ENCODE measurements at regions not wholly inside any gene's neighbourhood (a gene's known extent, or its start where the extent isn't known, plus 50 kb on each side); places are given as distances from the start of the nearest gene placed in this dataset.

DNA sequence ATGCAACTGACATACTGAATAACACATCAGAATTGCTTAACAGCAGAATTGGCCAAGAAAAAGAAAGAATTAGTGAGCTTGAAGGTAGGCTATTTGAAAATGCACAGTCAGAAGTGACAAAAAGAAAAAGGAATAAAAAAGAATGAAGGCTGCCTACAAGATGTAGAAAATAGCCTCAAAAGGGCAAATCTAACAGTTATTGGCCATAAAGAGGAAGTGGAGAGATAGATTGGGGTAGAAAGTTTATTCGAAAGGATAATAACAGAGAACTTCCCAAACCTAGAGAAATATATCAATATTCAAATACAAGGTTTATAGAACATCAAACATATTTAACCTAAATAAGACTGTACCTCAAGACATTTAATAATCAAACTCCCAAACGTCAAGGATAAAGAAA, 67.5 kb downstream of the ATP6V1G3 start:
- no peak for DNase-seq

DNA sequence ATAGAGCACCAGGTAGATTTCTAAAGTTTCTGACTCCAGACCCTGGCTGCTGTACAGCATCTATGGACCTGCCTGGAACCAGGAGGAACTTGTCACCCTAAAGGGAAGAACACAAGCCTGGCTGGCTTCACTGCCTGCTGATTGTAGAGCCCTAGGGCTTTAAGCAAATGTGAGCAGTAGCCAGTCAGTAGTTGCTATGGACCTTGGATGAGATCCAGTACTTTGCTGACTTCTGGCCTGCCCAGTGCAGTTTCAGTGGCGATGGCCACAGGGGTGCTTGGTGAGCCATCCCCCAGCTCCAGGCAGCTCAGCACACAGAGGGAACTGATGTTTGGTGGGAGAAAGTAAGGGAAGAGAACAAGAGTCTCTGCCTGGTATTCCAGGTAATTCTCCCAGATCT, 68.4 kb downstream of the ATP6V1G3 start:
- DNase-seq: no peak

DNA sequence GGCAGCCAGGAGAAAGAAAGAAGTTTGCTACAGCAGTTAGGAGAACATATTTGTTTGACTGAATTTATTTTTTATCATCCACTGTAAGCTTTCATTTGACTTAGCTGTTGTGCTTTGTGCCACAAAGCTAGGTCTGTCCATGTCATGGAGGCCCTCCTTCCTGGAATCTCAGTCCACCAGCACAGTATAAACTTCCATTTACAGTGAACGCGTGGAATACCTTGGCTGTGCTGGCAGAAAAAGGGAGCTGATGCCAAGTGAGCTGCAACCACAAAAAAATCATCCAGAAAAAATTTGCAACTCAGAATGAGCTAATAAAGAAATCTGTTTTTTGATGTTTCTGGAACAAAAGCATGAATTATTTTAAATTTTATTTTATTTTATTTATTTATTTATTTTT, 72.6 kb downstream of the ATP6V1G3 start:
- no peak for DNase-seq

DNA sequence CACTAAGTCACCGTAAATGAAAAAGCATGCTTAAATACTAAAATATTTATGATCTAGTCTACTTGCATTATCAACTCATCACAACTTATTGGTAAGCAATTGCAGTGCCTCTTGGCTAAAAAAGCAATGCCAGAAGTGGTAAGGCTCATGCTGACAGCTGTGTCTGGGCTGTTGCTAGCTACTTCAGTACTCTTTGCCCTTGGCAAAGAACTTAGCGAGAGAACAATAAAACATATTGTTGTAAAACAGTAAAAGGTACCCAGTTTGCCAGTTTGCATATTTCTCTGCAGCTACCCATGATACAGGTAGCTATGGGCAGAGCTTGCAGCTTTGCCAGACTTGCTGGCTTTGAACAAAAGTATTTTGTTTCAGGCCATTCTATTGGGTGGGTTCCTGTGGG, 73.1 kb downstream of the ATP6V1G3 start:
- no peak for DNase-seq

DNA sequence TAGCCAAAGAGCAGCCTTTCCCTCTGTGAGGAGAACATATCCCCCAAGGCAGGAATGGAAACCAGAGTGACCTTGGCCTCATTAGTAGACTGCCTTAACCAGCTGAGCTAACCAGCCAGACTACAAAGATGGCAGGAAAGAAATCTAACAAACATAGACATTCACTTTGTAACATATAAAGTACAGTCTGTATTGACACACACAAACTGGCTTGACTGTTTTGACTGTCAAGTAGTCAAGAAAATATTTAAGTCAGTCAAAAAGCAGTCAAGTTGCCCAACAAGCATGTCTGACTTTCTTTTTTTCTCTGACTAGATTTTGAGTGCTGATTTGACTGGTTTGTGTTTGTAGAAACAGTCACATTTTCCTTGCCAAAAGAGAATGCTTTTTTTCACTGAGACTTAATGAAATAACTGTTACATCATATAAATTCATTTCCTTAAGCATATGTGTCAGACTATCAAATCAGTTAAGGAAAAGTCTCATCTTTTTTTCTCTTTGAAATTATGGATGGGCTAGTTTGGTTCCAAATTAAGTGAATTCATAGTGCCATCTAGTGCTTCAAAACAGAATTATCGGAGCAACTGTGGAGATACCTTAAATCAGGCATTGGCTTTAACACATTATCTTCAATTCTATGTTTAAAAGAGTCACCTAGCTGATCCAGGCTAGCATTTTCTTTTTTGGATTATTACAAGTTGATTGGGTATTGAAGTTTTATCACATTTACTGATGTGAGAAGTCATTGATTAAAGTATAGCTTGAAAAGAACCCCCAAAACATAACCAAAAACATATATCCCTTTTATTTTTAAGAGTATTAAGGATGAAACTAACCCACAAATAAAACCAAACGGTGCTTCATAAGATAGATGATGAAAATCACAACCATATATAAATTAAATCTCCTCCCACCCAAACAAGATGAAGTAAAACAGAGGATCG, 75.0 kb downstream of the ATP6V1G3 start:
- peak; percentile 51 for DNase-seq

DNA sequence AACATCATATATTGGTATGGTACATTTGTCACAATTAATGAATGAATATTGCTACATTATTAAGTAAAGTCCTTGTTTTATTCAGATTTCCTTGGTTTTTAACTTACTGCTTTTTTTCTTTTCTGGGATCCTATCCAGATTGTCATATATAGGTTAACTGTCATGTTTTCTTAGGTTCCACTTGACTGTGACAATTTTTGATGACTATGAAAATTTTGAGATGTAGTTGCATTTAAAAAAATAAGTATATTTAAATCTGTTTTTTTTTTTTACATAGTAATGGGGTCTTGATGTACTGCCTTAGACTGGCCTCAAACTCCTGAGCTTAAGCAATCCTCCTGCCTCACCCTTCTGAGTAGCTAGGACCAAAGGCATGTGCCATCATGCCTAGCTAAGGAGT, 76.8 kb downstream of the ATP6V1G3 start:
- DNase-seq: no peak

DNA sequence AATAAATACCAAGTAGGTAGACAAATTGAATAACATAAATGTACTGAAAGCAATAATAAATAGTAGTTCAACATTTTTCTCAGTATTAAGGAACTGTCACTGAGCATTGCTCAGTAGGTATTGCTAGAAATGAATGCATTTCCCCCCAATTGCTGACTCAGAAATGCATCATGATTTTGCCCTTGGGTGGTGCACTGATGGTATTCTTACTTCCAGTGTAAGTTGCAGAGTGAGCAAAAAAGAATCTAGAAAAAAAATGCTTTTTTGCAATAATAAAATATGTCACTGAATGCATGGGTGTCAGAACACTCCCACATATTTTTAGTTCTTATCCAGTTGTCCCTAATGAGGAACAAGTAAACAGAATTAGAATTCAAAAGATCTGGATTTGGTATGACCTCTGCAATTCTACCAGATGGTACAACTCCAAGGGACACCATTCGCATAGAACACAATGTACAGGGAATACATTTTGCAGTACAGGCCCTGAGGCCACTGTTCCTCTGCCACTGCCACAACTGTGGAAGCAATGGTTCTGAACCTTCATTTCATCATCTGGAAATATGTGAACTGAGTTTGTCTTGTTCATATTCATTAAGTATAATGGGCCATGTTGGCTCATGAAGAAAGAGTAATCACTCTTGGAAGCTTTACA, 78.0 kb downstream of the ATP6V1G3 start:
- no peak for DNase-seq

DNA sequence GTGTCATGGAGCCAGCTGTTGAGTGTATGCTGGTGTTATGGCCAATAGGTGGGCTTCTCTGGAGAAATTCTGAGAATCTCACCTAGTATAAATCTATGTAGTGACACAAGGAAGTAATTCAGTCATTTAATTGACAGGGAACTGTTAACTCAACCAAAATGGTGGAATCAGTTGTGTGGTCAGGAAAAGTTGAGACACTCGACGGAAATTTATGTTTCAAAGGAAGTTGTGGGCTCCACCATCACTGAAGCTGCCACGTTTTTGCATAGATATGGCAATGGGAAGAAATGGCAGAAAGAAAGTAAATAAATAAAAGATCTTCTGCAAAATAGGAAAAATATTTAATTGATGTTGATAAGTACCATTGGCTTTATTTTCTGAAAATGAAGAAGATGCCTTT, 84.5 kb downstream of the ATP6V1G3 start:
- no peak for DNase-seq

DNA sequence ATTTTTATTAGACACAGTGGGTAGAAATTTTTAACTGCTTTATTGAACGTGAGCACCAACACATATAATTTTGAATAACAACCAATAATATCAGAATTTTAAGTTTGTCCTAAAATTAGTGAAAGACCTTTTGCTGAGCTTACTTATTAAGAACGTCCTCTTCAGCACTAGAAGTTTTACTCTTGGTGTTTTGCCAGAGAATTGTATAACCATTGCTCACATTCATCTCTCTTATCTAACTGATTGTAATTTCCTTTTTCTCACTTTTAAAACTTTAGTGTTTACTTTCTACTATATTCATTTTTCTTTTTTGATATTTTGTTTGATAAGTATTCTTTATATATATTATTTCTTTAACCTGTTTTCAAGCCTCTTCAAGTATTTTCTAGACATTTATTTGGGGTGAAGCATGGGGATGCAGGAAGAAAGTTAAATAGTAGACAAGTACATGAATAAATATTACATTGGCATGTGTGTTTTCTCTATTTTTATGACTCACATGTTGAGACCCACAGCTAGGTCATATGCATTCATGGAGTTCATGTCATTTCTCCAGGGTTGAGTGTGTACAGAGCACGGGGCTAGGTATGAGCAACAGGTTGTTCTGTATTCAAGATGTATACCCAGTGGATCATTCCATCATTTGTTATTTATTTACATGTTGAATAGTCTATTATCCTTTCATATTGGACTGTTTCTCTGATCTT, 90.6 kb downstream of the ATP6V1G3 start:
- no peak for DNase-seq

DNA sequence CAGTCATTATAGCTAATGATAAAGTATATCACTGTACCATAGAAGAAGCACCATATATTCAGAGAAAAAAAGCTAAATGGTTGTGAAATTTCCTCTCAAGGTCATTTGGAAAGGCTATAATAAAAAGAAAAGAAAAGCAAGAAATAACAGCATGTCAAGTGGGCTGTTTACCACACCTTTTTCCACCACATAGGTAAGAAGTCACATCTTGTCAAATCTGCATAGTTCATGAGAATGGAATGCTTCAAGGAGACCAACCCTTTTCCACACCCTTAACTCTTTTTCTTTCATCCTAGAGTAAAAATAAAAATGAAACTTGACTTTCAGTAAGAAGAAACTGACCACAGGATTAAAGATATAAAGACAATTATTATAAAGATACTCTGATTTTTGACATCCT, 91.2 kb downstream of the ATP6V1G3 start:
- no peak for DNase-seq

DNA sequence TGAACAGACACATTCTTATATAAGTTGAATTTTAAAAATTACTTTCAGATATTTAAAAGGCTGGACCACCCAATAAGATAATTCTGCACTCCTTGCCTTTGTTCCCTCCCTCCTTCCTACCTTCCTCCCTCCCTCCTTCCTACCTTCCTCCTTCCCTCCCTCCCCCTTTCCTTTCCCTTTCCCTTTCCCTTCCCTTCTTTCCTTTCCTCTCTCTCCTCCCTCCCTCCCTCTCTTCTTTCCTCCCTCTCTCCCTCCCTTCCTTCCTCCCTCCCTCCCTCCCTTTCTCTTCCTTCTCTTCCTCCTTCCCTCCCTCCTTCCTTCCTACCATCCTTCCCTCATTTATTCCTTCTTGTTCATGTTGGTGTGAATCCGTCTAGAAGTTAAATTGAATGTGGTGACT, 93.0 kb downstream of the ATP6V1G3 start:
- no peak for DNase-seq

DNA sequence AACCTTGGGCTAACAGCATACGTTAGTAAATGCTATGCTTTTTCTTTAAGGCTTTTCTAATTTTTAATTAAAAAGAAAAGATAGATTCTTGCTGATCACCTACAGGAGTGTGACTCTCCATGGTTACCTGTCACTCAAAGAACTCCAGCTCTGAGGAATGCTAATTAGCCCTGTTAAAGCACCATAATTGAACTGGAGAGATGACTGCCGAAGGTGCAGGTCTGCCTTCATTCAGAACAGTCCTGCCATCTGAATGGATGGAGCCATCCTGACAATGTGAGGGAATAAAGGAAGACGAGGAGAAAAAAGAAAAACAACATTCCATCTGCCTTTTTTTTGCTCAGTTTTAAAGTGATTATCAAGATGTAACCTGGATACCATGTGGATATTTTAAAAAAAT, 94.6 kb downstream of the ATP6V1G3 start:
- DNase-seq: peak; percentile 67

DNA sequence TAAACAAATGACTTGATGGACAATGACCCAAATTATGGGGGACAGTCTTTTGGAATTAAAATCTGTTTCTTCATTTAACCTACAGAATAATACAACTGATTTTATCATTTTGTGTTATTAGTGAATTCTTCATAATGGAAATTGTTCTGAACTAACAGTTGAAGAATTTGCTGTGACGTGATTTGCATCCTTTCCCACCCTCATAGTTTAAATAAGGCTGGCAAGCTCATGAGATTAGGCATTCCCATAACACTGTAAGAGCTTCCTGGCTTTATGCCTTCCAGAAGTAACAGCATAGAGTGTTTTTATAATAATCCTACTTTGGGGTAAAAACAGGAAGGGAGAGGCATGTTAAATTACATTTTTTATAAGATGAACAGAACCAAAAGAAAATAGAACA, 95.7 kb downstream of the ATP6V1G3 start:
- DNase-seq: no peak

DNA sequence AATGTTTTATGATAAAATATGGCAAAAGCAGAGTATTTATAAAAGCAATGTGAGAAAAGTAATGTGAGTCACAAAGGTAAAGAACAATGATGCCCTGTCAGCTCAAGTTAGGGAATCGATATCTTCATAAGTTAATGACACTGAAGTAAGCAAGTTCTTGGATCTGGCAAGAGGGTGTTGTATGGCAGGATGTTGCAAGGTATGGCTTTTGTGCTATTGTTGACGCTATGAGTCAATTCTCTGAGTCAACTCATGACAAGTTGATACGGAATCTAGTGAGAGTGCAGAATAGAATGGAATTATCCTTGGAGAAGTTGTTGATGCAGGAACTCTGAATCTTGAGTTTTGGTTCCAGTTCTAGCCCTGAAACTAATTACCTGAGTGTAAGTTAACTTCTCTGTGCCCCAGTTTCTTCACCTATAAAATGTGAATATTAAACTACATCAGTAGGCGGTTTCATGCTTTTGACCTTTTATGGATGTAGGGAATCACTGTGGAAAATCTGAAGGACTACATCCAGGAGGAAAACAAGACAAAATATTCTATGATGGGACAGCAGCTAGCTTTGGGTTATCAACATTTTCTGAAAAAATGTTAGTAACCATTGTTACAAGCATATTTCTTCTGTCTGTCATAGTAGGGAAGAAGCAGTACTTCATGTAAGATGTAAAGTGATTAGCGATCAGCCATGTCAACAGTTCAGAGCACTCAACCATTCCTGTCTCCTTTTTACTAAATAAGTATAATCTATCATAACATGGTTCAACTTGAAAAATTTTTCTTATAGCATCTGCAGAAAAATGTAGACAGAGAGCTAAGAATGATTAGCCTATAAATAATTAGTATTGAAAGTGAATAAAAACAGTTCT, 96.9 kb downstream of the ATP6V1G3 start:
- DNase-seq: peak; percentile 53

DNA sequence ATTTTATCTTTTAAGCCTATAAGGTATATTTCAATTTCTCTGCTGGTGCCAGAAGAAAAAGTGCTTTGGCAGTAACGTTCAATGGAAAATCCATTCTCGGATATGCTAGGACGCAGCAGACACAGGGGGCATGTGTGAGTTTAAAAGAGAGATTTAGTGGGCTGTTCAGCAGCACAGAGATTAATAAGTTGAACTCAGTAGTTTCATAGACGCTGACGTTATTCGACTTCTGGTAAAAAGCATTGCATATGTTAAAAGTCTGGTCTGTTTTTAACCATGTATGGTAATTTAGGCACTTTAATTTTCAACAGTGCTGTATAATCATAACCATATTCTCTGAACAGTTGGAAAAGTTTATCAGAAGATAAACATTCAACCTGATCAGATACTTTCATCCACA, 99.6 kb downstream of the ATP6V1G3 start:
- DNase-seq: no peak

DNA sequence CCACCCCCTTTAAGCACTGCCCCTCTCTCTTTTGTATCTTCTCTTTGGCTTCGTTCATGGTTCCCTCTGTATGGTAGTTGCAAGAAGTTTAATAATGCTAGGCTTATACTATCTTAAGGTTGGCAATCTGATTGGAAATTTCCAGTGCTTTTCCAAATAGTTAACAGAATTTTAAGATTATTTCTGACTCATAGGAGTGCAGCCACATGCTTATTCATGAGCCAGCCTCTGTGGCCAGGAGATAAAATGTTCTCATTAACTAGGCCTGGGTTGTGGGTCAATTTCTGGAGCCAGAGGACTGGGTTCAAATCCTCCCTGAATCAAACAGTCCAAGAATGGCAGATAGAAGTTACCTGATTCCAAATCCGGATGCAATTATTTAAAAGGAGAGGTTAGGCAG, 103.1 kb downstream of the ATP6V1G3 start:
- no peak for DNase-seq

DNA sequence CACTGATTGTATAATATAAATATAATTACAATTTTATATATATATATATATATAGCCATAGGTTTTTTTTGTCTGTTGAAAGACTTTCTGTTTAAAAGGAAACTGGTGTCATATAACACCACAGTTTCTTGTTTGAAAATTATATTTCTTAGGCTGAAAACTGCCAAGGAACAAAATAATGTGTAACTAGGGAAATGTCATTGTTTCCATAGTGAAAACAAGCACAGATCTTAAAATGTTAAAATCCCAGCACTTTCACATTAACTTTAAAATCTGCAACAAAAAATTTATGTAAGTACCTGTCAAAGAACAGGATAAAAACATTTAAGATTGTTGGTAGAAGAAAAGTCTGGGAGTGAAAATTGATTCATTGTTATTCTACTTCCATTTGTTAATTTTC, 104.2 kb downstream of the ATP6V1G3 start:
- DNase-seq: no peak

DNA sequence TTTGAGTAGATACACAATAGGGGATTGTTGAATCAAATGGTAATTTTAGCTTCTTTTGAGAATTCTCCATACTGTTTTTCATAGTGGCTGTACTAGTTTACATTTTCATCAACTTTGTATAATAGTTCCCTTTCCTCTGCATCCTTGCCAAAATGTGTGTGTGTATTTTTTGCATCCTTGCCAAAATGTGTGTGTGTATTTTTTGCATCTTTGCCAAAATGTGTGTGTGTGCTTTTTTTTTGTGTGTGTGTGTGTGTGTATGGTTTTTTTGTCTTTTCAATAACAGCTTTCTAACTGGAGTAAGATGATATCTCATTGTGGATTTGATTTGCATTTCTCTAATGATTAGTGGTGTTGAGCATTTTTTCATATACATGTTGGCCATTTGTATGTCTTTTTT, 105.4 kb downstream of the ATP6V1G3 start:
- no peak for DNase-seq

DNA sequence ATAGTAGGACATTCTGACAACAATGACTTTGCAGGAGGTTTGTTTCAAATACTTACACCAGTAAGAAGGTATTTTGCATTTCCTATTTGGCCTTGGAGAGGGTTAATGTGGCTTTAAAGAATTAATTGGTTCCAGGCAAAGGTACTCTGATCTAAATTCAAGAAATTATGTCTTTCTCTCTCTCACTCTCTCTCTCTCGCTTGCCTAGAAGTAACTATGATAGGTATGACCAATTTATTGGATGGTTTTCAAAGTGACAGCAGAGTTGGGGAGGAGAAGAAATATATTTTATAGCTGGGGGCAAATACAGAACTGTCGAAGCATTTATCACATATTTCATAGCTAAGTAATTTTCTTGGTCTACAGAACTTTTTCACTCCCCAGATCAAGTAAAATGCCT, 116.0 kb downstream of the ATP6V1G3 start:
- DNase-seq: no peak

DNA sequence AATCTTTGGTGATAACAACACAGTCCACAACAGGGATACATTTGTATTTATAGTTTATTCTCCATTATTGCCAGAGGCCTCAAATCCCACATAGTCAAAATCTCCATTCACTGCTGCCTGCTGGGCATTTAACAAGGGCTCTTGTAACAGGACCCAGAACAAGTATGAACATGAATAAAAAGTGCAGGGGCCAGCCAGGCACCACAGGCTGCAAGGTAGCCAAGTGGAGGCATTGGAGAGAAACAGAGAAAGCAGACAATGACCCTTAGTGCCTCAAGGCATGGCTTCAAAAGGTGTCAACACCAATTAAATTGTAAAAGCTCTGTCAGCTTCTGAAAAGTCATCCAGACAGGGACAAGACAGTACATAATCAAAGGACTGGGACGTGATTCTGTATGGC, 116.8 kb downstream of the ATP6V1G3 start:
- peak; percentile 73 for DNase-seq

DNA sequence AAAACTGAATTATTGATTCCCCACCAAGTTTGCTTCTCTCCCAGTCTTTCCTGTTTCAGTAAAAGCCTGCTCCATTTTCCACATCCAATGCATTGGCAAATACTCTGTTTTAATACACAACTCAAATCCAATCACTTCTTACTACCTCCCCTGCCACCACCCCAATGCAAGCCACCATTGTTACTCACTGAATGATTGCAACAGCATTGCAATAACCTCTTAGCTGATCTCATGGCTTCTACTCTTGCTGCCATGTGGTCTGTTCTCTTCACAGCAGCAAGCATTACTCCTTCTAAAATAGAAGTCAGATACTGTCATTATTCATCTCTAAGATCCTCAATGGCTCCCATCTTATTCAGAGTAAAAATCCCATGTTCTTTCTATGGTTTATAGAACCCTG, 123.4 kb downstream of the ATP6V1G3 start:
- no peak for DNase-seq

DNA sequence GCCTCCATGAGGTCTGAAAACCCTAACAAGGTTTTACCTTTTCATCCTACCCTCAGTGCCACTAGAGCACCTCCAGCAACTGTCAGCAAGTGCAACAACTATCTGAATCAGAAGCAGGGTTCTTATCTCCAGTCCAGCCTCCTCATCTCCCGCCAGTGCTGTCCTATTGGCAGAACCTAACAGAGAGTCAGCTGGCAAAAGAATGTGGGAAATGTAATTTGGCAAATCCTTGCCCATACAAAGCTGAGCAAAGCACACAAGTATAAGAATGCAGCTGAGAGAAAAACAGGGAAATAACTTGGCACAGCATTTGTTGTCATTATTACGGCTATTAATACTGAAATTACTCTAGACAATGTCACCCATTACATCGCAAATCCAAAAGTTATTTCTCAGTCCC, 124.2 kb downstream of the ATP6V1G3 start:
- no peak for DNase-seq

DNA sequence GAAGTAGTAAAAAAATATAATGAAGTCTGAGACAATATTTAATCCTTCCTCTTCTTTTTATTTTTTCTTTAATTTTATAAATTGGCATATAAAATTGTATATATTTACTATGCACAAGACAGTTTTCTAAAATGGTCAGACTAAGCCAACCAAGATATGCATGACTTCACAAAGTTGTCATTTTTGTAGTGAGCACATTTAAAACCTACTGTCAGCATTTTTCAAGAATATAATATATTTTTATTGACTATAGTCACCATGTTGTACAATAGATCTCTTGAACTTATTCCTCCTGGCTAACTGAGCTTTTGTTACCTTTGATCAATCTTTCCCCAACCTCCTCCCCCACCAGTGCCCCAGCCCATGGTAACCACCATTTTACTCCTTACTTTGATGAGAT, 129.2 kb downstream of the ATP6V1G3 start:
- DNase-seq: no peak
